ENCODE measurements at regions not wholly inside any gene's neighbourhood (a gene's known extent, or its start where the extent isn't known, plus 50 kb on each side); places are given as distances from the start of the nearest gene placed in this dataset.

DNA sequence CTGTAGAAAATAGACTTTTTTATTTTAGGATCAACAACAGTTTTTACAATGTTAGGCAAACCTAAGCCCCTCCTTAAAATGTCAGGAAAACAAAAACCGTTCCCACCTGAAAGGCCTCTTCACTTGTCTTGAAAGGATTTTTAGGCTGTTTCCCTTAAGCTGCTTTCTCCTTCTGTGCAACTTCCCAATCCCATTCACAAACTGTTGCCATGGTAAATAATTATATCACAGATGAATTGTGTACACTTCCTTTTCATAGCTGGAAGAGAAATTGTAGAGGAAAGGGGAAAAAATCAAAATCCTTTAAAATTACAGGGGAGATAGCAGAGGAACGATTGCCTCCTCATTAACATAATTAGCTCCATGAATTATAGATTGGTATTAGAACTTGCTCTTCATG is 1488.0 kb upstream of the CELF4 start:
- H3K4me1 ChIP-seq, result no peaks in the 10 kb centered on the region
- no peak overlapping the region for H3K27ac ChIP-seq
- no peak overlapping the region for H3K4me3 ChIP-seq
- H3K36me3 ChIP-seq, result no peaks in the 10 kb centered on the region
- DNase-seq (ENCODE audit: low spot score in 2 of 2), result no peak
- TF ChIP-seq POLR2A (IDR thresholded peaks at IDR 0.05) (no peak), POLR2AphosphoS5 (IDR thresholded peaks at IDR 0.05) (no peak)
- TF ChIP-seq, protein P1, sequence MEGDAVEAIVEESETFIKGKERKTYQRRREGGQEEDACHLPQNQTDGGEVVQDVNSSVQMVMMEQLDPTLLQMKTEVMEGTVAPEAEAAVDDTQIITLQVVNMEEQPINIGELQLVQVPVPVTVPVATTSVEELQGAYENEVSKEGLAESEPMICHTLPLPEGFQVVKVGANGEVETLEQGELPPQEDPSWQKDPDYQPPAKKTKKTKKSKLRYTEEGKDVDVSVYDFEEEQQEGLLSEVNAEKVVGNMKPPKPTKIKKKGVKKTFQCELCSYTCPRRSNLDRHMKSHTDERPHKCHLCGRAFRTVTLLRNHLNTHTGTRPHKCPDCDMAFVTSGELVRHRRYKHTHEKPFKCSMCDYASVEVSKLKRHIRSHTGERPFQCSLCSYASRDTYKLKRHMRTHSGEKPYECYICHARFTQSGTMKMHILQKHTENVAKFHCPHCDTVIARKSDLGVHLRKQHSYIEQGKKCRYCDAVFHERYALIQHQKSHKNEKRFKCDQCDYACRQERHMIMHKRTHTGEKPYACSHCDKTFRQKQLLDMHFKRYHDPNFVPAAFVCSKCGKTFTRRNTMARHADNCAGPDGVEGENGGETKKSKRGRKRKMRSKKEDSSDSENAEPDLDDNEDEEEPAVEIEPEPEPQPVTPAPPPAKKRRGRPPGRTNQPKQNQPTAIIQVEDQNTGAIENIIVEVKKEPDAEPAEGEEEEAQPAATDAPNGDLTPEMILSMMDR (IDR thresholded peaks at IDR 0.05), result no peak
- H3K27me3 ChIP-seq, result no peaks in the 10 kb centered on the region
- intact Hi-C loops (cut with DNase I; ENCODE audit: low total_unique reads), result no loop called here
- H3K9me3 ChIP-seq, result no peaks in the 10 kb centered on the region

DNA sequence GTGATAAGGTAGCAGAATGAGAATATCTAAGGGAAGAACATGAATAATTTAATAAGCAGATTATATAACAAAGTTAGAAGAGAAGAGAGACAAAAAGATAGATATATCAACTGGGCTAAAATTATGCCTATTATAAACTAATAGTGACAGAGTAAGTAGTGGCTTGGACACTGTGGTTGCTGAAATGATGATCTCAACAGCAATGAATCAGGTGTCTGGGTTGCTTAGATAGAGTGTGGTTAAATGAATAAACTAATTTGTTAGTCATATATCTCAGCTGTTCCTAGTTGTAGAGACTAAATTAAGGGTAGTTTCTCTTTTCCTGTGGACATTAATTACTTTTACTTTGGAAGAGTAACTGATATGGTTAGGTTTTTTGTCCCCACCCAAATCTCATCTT is 1485.4 kb upstream of the CELF4 start:
- no peaks in the 10 kb centered on the region for H3K27me3 ChIP-seq
- no peaks in the 10 kb centered on the region for H3K36me3 ChIP-seq
- no peak for DNase-seq (ENCODE audit: low spot score in 2 of 2)

DNA sequence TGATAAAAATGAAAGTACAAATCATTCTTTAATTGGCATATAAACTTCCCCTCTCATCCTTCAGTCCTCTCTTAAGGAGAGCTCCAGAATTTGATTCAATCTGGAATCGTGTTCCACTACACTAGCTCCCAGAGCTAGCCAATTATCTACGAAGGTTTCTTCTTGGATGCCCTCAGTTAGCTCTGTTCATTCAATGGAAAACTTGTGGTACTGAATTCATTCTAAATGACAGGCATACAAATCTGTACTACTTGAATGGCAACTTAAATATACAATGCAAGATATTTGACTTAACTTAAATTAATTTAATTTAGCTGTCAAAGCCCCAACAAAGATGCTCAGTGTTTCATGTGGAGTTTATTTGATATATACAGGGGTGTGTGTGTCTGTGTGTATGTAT is 1474.2 kb upstream of the CELF4 start:
- no peaks in the 10 kb centered on the region for H3K27me3 ChIP-seq
- intact Hi-C loops (cut with DNase I; ENCODE audit: low total_unique reads), result no loop called here
- no peak for DNase-seq (ENCODE audit: low spot score in 2 of 2)
- H3K9me3 ChIP-seq, result no peaks in the 10 kb centered on the region
- no peak for TF ChIP-seq POLR2A (IDR thresholded peaks at IDR 0.05)
- no peak for TF ChIP-seq POLR2AphosphoS5 (IDR thresholded peaks at IDR 0.05)
- TF ChIP-seq, protein P1 (IDR thresholded peaks at IDR 0.05), result no peak
- H3K27ac ChIP-seq, result no peak overlapping the region
- H3K4me3 ChIP-seq, result no peak overlapping the region
- H3K4me1 ChIP-seq, result no peaks in the 10 kb centered on the region
- no peaks in the 10 kb centered on the region for H3K36me3 ChIP-seq

More for the DNA sequence above, 1485.4 kb upstream of the CELF4 start:
- TF ChIP-seq POLR2A (IDR thresholded peaks at IDR 0.05) (no peak), POLR2AphosphoS5 (IDR thresholded peaks at IDR 0.05) (no peak)
- TF ChIP-seq, protein P1 (IDR thresholded peaks at IDR 0.05), result no peak
- intact Hi-C loops (cut with DNase I; ENCODE audit: low total_unique reads), result no loop called here
- Histone ChIP-seq H3K4me1 (no peaks in the 10 kb centered on the region), H3K4me3 (no peak overlapping the region), H3K9me3 (no peaks in the 10 kb centered on the region), H3K27ac (no peak overlapping the region)

DNA sequence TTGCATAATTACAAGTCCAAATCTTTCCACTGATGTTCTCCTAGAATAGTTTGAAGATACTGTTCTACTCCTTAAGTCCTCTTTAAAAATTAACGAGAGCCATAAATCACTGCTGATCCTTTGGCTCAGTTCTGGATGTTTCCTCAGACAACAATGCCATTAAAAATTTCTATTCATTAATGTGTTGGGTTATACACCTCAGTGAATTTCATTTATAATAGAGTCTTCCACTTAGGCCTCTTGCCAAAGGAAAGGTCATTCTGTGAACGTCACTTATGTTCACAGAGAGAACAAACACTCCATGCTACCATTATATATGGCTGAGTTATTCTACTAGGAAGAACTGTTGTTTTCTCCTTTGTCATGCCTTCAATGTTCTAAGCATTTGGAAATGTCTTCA is 1472.3 kb upstream of the CELF4 start:
- no peak for DNase-seq (ENCODE audit: low spot score in 2 of 2)
- Histone ChIP-seq H3K36me3 (no peaks in the 10 kb centered on the region), H3K27me3 (no peaks in the 10 kb centered on the region), H3K4me3 (no peak overlapping the region), H3K9me3 (no peaks in the 10 kb centered on the region), H3K4me1 (no peaks in the 10 kb centered on the region), H3K27ac (no peak overlapping the region)
- intact Hi-C loops (cut with DNase I; ENCODE audit: low total_unique reads), result no loop called here
- no peak for TF ChIP-seq POLR2A (IDR thresholded peaks at IDR 0.05)
- no peak for TF ChIP-seq POLR2AphosphoS5 (IDR thresholded peaks at IDR 0.05)
- TF ChIP-seq, protein P1 (IDR thresholded peaks at IDR 0.05), result no peak

DNA sequence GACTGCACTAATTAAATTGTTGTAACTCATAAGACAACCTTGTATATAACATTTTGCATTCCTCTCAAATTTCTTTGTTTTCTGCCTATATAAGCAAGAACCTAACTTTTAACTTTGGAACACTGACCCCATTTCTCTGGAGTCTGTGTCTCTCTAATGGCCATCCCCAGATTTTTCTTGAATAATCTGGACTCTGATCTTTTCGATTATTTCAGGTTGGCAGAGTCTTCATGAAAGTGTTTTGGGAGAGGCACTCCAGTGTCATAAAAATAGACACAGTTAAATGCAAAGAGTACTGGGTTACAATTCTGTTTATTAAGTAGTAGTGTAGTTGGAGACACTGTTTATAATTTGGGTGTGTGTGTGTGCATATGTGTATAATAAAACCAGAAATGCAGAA is 1467.7 kb upstream of the CELF4 start:
- no peak overlapping the region for H3K27ac ChIP-seq
- no peak for DNase-seq (ENCODE audit: low spot score in 2 of 2)
- H3K4me3 ChIP-seq, result no peak overlapping the region
- intact Hi-C loops (cut with DNase I; ENCODE audit: low total_unique reads), result no loop called here
- TF ChIP-seq POLR2A (IDR thresholded peaks at IDR 0.05) (no peak), POLR2AphosphoS5 (IDR thresholded peaks at IDR 0.05) (no peak)
- TF ChIP-seq, protein P1 (IDR thresholded peaks at IDR 0.05), result no peak
- no peaks in the 10 kb centered on the region for H3K4me1 ChIP-seq
- H3K27me3 ChIP-seq, result no peaks in the 10 kb centered on the region
- no peaks in the 10 kb centered on the region for H3K9me3 ChIP-seq
- H3K36me3 ChIP-seq, result no peaks in the 10 kb centered on the region
